PC-3 (cell line): ENCODE measurements at regions not wholly inside any gene's neighbourhood (a gene's known extent, or its start where the extent isn't known, plus 50 kb on each side); places are given as distances from the start of the nearest gene placed in this dataset.

ENCODE experiments used
- ATAC-seq: fragments of 200-7000 bp; cut with Tn5 transposase; 2 replicates; pipeline ENCODE4 v1.9.1; 2020; ENCODE audit warnings: mild to moderate bottlenecking, moderate library complexity
- BruUV-seq: library from RNA; stranded (reverse); fragments of 400-500 nt; replicated peaks from 2 replicates; lab custom pipeline; 2021; lab: Mats Ljungman, UMichigan
- CTCF ChIA-PET: fragments of 300-600 bp; sonication (Branson Sonifier 250); formaldehyde crosslinking; loops from one replicate; lab custom pipeline; 2022; ENCODE audit warnings: antibody characterized with exemption; lab: Charles Lee
- POLR2A ChIA-PET: fragments of 300-600 bp; sonication (Branson Sonifier 250); formaldehyde crosslinking; loops from one replicate; lab custom pipeline; 2022; ENCODE audit warnings: antibody characterized with exemption; ENCODE audit not compliant: unreplicated experiment; lab: Charles Lee
- DNase-seq: peaks from one replicate; pipeline ENCODE4 v3.0.0-alpha.2; 2015
- H2AFZ ChIP-seq: fragments of 300-600 bp; sonication (generic); 2 replicates; pipeline ENCODE4 v1.6.0; 2016; ENCODE audit warnings: antibody characterized with exemption, low read length
- H3F3A ChIP-seq: fragments of 300-600 bp; sonication (generic); one replicate; pipeline ENCODE4 v1.6.0; 2017; ENCODE audit warnings: antibody characterized with exemption, low read length, control low read depth, mild to moderate bottlenecking; ENCODE audit not compliant: unreplicated experiment
- H3K27ac ChIP-seq: fragments of 300-600 bp; sonication (generic); 2 replicates; pipeline ENCODE4 v1.5.1; 2016; ENCODE audit warnings: mild to moderate bottlenecking, low read length
- H3K27me3 ChIP-seq: fragments of 300-600 bp; sonication (generic); 2 replicates; pipeline ENCODE4 v1.6.1; 2016; ENCODE audit warnings: low read length, mixed read lengths
- H3K36me3 ChIP-seq: fragments of 300-600 bp; sonication (generic); 2 replicates; pipeline ENCODE4 v1.6.1; 2016; ENCODE audit warnings: low read depth, mixed run types, low read length, mixed read lengths
- H3K4me1 ChIP-seq: fragments of 300-600 bp; sonication (generic); 2 replicates; pipeline ENCODE4 v1.5.1; 2016; ENCODE audit warnings: low read length; ENCODE audit not compliant: insufficient read depth
- H3K4me2 ChIP-seq: fragments of 300-600 bp; sonication (generic); 2 replicates; pipeline ENCODE4 v1.6.0; 2016; ENCODE audit warnings: low read length
- H3K4me3 ChIP-seq: fragments of 300-600 bp; sonication (generic); 2 replicates; pipeline ENCODE4 v1.5.1; 2016; ENCODE audit warnings: mild to moderate bottlenecking, low read length, mixed read lengths
- H3K79me2 ChIP-seq: fragments of 300-600 bp; sonication (generic); 2 replicates; pipeline ENCODE4 v1.6.1; 2017; ENCODE audit warnings: low read length, mixed read lengths
- H3K9ac ChIP-seq: fragments of 300-600 bp; sonication (generic); 2 replicates; pipeline ENCODE4 v1.6.0; 2016; ENCODE audit warnings: mild to moderate bottlenecking, low read length
- H3K9me2 ChIP-seq: fragments of 300-600 bp; sonication (generic); replicated peaks from 2 replicates; pipeline ENCODE4 v1.6.1; 2016; ENCODE audit warnings: mixed run types, low read length, mixed read lengths
- H3K9me3 ChIP-seq: fragments of 300-600 bp; sonication (generic); 2 replicates; pipeline ENCODE4 v1.6.1; 2016; ENCODE audit warnings: low read length, mixed read lengths
- H4K20me1 ChIP-seq: fragments of 300-600 bp; sonication (generic); 2 replicates; pipeline ENCODE4 v1.6.1; 2016; ENCODE audit warnings: low read length, mixed read lengths
- CTCF ChIP-seq: fragments of 300-600 bp; sonication (generic); conservative IDR thresholded peaks from 2 replicates; pipeline ENCODE4 v1.5.1; 2017; ENCODE audit warnings: antibody characterized with exemption, low read depth, mild to moderate bottlenecking, low read length
- EZH2 ChIP-seq: fragments of 300-600 bp; sonication (generic); IDR thresholded peaks from one replicate; pipeline ENCODE4 v1.6.1; 2017; ENCODE audit warnings: antibody characterized with exemption, mild to moderate bottlenecking, low read length; ENCODE audit not compliant: unreplicated experiment
- EZH2phosphoT487 ChIP-seq: fragments of 300-600 bp; sonication (generic); IDR thresholded peaks from 2 replicates; pipeline ENCODE4 v1.6.1; 2018; ENCODE audit warnings: mild to moderate bottlenecking, antibody characterized with exemption, low read length, borderline replicate concordance
- intact Hi-C: fragments of 100-400 bp; cut with micrococcal nuclease; formaldehyde crosslinking; loops from 2 replicates; pipeline ENCODE4 v1.9.0; 2023

- H3K9me3 ChIP-seq, result no peaks in the 10 kb centered on the region
- H3K9ac ChIP-seq, result no peak overlapping the region
- H3K36me3 ChIP-seq, result no peaks in the 10 kb centered on the region
- intact Hi-C loops, result no loop called here
- POLR2A ChIA-PET, result no interaction called here
- H3K9me2 ChIP-seq, result no peaks in the 10 kb centered on the region
- no peak for ATAC-seq
- BruUV-seq, result no TSS peak
- no peak overlapping the region for H3K4me2 ChIP-seq
- TF ChIP-seq EZH2 (no peak), EZH2phosphoT487 (no peak), CTCF (no peak)
- no peak for DNase-seq
- no peaks in the 10 kb centered on the region for H3K4me1 ChIP-seq
- H3K79me2 ChIP-seq, result no peaks in the 10 kb centered on the region
- H4K20me1 ChIP-seq, result no peaks in the 10 kb centered on the region
- H3K4me3 ChIP-seq, result no peak overlapping the region
- no peaks in the 10 kb centered on the region for H3K27me3 ChIP-seq
- H2AFZ ChIP-seq, result no peak overlapping the region
- CTCF ChIA-PET, result no interaction called here
- H3F3A ChIP-seq, result no peaks in the 10 kb centered on the region
- H3K27ac ChIP-seq, result no peak overlapping the region
Observed at GRCh38 chr12:34302131-34302885, 280.0 kb downstream of the ALG10 start.

DNA sequence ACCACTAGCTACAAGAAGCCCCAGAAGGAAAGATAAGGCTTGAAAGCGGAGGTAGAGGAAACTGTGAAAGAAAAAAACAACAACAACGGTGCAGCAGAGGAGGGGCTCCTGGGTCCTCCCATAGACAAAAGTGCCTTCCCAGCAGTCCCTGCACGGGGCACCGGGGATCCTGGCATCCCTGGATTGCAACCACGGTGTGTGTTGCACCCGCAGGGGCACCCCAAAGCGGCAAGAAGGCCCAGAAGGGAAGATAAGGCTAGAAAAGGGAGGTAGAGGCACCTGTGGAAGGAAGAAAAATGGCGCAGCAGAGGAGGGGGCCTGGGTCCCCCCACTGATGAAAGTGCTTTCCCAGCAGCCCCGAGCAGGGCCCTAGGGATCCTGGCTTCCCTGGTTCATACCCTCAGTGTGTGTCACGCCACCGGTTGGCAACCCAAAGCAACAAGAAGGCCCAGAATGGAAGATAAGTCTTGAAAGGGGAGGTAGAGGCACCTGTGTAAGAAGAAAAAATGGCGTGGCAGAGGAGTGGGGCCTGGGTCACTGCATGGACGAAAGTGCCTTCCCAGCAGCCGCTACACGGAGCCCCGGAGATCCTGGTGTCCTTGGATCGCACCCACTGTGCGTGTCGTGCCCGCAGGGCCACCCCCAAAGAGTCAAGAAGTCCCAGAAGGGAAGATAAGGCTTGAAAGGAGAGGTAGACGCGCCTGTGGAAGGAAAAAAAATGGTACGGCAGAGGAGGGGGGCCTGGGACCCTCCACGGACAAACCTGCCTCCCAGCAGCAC lies 281.0 kb downstream of the ALG10 start:
- no peak for ATAC-seq
- H3K9me2 ChIP-seq, result no peaks in the 10 kb centered on the region
- H3K9me3 ChIP-seq, result no peaks in the 10 kb centered on the region
- H3K4me1 ChIP-seq, result no peaks in the 10 kb centered on the region
- no peak overlapping the region for H3K9ac ChIP-seq
- no peak overlapping the region for H3K27ac ChIP-seq
- H3K4me3 ChIP-seq, result no peak overlapping the region
- DNase-seq, result no peak
- no peaks in the 10 kb centered on the region for H3F3A ChIP-seq
- BruUV-seq, result no TSS peak
- no peak overlapping the region for H2AFZ ChIP-seq
- no peaks in the 10 kb centered on the region for H4K20me1 ChIP-seq
- CTCF ChIA-PET, result no interaction called here
- H3K79me2 ChIP-seq, result no peaks in the 10 kb centered on the region
- H3K4me2 ChIP-seq, result no peak overlapping the region
- POLR2A ChIA-PET, result no interaction called here
- no peaks in the 10 kb centered on the region for H3K27me3 ChIP-seq
- intact Hi-C loops, result no loop called here
- H3K36me3 ChIP-seq, result no peaks in the 10 kb centered on the region
- TF ChIP-seq EZH2, result no peak
- TF ChIP-seq CTCF, result no peak
- TF ChIP-seq EZH2phosphoT487, result no peak

DNA sequence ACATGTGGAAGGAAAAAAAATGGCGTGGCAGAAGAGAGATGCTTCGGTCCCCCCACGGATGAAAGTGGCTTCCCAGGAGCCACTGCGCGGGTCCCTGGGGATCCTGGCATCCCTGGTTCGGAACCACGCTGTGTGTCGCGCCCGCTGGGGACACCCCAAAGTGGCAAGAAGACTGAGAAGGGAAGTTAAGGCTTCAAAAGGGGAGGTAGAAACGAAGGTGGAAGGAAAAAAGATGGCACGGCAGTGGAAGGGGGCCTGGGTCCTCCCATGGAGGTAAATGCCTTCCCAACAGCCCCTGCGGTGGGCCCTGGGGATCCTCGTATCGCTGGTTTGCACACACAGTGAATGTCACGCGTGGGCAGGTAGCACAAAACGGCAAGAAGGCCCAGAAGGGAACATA lies 281.7 kb downstream of the ALG10 start:
- Histone ChIP-seq H3K4me3 (no peak overlapping the region), H3K4me1 (no peaks in the 10 kb centered on the region), H4K20me1 (no peaks in the 10 kb centered on the region), H3K9me2 (no peaks in the 10 kb centered on the region), H3K4me2 (no peak overlapping the region), H3K27ac (no peak overlapping the region), H3K27me3 (no peaks in the 10 kb centered on the region), H3K9ac (no peak overlapping the region), H3K36me3 (no peaks in the 10 kb centered on the region), H3K79me2 (no peaks in the 10 kb centered on the region), H3K9me3 (no peaks in the 10 kb centered on the region), H3F3A (no peaks in the 10 kb centered on the region), H2AFZ (no peak overlapping the region)
- ChIA-PET CTCF (no interaction called here), POLR2A (no interaction called here)
- no peak for ATAC-seq
- TF ChIP-seq EZH2, result no peak
- TF ChIP-seq CTCF, result no peak
- no peak for TF ChIP-seq EZH2phosphoT487
- intact Hi-C loops, result no loop called here
- no TSS peak for BruUV-seq
- no peak for DNase-seq
